Activated gamma-delta T cell (primary cell): ENCODE measurements at regions not wholly inside any gene's neighbourhood (a gene's known extent, or its start where the extent isn't known, plus 50 kb on each side); places are given as distances from the start of the nearest gene placed in this dataset.
"Not testable (repeated sequence)": the region's sequence is repeated elsewhere in the genome, so short reads cannot be mapped to it uniquely, and the experiment has no call there.

ENCODE experiments used
- DNase-seq: peaks from one replicate; lab custom pipeline; 2025; lab: John Stamatoyannopoulos, UW

DNA sequence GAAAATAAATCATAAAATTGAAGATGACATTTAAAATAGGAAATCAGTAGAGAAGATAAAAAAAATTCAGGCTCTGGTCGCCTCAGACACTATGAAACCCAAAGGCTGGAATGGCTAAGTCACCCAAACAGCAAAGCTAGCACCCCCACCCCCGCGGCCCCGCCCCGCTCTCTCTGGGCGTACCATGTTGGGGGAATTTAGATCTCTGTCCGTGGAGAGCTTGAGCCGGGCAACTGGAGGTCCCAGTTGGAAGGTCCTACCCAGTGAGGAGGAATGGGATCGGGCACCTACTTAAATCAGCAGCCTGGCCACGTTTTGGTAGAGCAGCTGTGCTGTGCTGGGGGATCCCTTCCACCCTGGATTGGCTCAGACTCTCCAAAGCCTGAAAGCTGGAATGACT is 150.6 kb upstream of the ANKRD55 start:
- DNase-seq, result no peak

DNA sequence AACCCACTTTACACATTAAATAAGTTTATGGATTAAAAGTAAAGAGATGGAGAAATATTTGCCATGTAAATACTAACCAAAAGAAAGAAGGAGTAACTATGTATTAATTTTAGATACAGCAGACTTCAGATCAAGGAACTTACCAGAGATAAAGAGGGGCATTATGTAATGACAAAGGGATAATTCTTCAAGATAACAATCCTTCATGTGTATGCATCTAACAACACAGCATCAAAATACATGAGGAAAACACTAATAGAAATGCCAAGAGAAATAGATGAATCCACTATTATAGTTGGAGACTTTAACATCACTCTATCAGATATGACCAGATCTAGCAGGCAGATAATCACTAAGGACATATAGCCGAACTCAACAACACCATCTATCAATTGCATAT is 149.8 kb upstream of the ANKRD55 start:
- DNase-seq, result no peak

DNA sequence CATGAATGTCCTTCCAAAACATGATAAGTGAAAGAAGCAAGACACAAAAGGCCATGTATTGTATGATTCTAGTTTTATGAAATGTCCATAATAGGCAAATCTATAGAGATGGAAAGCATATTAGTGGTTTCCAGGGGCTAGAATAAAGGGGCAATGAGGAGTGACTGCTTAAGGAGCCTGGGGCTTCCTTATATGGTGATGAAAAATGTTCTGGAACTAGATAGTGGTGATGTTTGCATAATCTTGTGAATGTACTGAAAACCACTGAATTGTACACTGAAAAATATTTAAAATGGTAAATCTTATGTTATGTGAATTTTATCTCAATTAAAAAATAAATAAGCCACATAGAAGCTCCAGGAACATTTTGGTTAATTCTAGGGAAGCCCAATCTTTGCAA is 144.4 kb upstream of the ANKRD55 start:
- no peak for DNase-seq

DNA sequence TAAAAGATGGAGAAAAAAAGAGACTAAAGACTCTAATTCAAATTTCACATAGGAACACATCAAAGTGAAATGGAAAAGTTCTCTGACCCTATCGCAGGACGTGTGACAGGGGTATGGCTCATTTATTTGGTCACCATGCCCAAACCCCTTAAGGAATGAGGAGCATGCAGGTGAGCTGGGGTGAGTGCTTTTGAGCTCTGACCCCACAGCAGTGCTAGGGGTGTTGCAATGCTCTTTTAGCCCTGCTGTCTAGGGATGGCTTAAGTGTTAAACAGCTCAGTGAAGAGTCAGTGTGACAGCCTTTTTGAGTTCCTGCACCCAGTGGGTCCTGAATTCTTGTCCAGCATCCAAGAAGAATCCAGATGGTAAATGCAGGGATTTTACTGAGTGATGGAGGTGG is 143.0 kb upstream of the ANKRD55 start:
- DNase-seq, result no peak

DNA sequence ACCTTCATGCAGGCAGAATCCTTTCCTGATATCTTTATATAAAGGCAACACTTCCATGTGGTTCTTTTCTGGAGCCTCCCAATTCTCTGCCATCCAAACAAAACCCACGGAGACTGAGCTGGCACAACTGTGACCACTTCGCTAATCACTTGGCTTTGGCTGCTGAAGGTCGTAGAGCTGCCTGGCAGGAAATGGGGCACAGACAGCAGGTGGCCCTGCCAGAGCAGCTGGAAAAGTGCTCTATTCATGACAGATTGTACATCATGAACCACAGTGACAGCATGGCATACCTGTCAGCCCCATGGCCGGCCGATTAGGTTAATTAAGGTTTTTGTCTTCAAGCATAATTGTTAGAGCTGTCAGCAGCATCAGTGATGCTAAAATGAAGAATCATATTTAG is 141.9 kb upstream of the ANKRD55 start:
- DNase-seq, result no peak

DNA sequence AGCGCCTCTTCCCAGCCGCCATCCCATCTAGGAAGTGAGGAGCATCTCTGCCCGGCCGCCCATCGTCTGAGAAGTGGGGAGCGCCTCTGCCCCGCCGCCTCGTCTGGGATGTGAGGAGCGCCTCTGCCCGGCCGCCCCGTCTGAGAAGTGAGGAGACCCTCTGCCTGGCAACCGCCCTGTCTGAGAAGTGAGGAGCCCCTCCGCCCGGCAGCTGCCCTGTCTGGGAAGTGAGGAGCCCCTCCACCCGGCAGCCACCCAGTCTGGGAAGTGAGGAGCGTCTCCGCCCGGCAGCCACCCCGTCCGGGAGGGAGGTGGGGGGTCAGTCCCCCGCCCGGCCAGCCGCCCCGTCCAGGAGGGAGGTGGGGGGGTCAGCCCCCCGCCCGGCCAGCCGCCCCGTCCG is 139.4 kb upstream of the ANKRD55 start:
- DNase-seq, result not testable (repeated sequence)

DNA sequence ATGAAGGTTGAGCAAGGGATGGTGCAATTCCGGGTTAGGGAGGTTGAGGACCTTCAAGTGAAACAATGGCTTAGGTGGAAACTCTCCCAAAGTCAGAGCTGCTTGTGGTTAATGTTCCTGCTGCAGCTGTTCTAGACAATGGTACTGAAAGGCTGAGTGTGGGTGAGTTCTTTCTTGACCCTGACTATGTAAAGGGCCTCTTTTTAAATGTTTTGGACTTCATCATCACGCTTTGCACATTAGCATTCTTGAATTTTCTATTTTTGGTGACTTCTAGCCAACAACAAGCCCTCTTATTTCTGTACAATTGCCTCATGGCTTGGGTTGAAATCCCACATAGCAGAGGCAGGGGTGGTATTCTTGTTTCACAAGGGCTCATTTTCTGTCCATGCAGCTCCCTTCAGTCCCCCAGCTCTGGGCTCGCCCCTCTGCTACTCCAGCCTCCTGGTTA is 136.3 kb upstream of the ANKRD55 start:
- no peak for DNase-seq

DNA sequence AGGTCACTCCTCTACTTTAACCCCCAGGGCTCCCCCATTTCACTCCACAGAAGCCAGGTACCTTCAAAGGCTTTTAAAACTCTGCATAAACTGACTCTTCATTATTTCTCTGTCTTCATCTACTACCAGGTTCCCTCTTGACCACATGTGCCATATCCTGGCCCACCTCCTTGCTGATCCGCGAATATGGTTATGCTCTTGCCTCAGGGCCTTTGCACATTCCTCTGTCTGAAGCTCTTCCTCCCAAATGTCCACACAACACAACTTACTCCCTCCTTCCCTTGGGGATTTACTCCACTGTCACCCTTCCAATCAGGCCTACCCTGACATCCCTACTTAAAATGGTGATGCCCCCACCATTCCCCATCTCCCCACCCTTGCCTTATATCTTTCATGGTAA is 134.6 kb upstream of the ANKRD55 start:
- no peak for DNase-seq

DNA sequence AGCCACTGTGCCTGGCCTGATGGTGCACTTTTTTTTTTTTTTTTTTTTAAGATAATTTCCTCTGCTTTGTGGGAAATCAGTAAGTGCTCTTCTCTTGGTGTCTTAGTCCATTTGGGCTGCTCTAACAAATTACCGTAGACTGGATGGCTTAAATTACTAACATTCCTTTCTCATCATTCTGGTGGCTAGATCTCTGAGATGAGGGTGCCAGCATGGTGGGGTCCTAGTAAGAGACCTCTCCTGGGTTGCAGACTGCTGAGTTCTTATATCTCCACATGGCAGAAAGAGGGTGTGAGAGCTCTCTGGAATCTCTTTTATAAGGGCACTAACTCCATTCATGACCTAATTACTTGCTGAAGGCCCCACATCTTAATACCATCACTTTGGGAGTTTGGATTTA is 133.9 kb upstream of the ANKRD55 start:
- DNase-seq, result no peak

DNA sequence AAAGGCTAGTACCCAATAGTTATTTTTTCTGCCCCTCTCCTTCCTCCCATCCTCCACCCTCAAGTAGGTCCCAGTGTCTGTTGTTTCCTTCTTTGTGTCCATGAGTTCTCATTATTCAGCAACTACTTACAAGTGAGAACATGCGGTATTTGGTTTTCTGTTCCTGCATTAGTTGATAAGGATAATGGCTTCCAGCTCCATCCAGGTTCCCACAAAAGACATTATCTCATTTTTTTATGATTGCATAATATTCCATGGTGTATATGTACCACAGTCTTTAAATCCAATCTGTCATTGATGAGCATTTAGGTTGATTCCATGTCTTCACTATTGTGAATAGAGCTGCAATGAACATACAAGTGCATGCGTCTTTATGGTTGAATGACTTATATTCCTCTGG is 128.3 kb upstream of the ANKRD55 start:
- no peak for DNase-seq

DNA sequence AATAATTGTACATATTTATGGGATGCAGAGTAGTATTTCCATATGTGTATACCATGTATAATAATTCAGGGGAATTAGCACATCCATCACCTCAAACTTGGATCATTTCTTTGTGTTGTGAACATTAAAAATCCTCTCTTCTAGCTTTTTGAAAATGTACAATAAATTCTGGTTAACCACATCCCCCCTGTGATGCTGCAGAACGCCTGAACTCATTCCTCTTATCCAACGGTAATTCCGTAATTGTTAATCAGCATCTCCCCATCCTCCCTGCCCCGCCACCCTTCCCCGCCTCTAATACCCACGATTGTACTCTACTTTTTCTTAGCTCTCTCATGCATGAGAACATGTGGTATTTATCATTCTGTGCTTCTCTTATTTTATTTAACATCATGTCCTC is 127.7 kb upstream of the ANKRD55 start:
- DNase-seq, result no peak

DNA sequence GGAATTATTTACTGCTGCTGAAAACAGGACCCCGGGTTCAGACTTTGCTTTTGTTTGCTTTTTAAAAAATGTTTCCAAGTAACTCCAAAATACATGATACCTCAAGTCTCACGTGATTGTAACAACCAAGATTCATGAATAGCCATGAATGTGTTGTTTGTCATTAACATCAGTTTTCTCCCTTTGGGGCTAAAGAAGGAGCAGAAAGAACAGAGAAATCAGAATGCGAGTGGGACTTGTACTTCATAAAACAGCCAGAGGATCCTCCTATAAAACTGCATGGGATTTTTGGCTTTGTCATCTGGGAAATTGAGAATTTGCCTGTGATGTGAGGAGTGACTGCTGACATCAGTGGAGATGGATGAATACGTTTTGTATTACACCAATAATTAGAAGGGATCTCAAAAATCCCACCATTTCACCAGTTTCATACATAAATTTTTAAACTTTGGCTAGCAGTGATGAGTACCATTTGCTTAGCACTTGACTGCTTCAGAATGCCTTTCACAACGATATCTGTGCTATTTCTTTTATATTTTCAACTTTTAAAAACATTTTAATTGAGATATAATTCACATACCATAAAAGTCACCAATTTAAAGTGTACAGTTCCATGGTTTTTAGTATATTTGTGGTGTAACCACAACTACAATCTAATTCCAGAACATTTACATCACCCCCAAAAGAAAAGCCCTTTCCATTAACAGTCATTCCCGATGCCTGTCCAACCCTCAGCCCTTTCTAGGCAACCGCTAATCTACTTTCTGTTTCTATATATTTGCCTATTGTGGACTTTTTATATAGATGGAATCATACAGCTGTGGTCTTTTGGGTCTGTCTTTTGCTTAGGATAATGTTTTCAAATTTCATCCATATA is 126.9 kb upstream of the ANKRD55 start:
- DNase-seq, result no peak

DNA sequence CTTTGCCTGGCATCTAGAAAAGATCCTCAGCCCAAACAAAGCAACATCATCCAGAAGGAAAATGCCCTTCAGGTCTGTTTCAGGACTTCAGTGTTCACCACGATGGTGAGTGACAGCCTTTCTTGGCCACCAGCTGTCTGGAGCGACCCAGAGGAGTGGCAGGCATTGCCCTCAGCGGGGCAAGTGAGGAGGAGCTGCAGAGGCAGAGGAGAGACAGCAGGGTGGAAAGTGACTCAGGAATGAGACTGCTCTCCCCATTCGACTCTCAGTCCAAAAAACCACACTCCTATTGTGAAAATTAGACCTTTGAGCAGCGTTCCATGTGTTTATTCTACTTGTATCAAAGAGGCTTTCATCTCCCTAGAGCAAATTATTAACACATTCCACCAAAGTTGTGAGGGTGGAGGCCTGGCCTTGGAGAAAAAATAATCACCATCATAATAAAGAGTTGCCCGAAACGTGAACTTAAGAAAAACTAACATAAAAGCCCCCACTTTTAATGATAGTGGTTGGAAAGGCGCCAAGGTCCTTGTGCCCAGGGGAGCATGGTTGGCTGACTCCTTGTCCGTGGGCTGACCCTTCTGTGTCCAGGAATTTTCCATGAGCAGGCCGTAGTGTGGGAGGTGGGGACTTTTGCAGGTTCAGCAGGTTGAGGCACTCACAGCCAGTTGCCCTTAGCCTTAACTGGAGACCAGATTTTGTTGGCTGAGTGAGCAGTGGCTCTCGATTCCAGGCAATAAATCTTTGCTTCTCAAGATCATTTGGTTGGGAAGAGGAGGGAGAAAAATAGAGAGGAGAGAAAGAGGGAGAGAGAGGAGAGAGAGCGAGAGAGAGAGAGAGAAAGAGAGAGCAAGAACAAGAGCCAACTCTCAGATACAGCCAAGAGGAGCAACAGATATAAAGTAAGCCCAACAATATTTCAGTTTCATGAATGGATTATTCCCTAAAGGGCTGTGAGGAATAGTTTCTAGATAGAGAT is 125.9 kb upstream of the ANKRD55 start:
- DNase-seq, result no peak

DNA sequence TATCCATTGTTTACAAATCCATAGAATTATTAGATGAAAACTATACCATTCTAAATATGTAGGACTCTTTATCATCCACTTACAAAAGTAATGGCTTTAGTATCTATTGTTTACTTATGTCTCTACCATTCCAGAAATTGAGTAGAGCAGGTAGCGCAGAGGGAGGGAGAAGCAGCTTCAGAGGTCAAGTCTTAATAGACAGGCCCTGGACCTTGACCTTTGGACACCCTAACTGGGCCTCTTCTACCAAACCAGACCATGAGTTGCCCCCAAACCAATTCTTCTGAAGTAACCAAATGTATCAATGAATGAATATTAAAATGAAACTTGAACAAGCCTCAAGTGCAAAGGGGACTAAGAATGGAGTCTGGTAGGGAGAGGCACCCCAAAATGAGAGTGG is 124.9 kb upstream of the ANKRD55 start:
- DNase-seq, result no peak

DNA sequence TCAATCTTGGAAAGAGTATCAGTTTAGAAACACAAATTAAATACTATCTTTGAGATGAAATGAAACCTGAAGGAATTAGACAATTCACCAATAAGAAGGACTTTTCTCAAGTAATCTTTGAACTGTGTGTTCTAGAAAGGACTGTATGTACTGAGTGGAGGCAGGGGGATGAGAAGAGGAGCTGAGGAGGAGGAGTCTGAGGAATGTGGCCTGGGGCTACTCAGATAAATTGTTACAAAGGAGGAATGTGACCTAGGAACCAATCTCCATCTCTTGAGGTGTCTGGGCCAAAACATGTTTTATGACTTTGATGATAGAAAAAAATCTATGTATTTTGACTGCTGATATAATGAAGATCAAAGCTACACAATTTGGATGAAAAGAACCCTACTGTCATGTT is 124.3 kb upstream of the ANKRD55 start:
- DNase-seq, result no peak

DNA sequence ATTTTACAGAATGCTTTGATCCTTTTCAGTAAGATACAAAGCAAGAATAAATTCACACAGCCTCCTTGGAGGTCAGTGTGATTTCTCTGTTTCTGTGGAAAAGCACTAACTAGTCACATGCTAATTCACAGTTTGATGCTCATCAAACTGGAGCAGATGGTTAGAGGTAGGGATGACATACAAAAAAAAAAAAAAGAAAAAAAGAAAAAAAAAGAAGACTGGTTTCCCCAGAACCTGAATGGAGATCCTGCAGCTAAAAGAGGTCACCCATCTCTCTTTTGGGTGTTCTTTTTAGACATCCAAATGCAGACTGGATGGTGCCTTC is 123.7 kb upstream of the ANKRD55 start:
- DNase-seq, result no peak

DNA sequence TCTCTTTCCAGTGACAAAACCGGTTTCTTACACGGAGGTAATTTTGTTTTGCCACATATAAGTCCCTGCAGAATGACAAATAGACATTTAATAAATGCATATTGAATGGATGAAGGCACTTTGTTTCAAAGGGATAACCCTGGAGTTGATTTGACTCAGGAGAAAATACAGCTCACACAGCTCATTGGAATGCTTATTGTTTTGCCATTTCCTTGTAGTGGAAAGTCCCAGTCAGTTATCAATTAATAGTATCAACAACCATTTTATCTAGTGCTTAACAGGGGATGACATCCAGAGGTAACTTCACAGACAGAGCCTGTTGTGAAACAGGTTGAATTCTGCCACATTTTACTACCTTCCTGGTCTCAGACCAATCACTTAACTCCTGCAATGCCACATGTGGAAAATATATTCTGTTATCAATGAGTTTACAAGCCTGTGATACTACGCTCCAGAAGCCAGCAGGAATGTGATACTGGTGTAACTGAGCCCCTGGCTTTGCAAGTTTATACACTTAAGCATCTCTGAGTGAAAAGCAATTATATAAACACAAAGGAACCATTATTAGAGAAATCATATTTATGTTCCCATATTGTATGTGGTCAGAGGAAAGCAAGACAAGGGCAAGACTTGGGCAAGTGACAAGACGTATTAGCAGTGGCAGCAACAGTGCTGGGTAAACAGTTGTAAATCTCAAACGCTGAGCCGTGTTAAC is 123.1 kb upstream of the ANKRD55 start:
- DNase-seq, result no peak

DNA sequence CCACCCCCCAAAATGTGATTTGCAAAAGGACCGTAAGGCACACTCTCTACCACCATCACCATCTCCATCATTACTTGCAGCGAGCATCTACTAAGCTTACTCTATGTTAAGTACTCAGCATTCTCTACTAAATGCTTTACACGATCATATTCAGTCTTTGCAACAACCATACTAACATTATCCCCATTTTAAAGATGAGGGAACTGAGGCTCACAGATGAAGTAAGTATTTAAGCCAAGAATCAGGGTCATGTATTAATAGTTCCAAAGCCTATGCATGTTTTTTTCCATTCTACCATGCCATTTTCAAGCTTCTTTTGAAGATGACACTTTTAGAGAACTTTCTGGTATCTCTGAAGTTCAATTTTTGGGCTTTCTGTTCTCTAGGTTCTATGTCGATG is 121.7 kb upstream of the ANKRD55 start:
- no peak for DNase-seq

DNA sequence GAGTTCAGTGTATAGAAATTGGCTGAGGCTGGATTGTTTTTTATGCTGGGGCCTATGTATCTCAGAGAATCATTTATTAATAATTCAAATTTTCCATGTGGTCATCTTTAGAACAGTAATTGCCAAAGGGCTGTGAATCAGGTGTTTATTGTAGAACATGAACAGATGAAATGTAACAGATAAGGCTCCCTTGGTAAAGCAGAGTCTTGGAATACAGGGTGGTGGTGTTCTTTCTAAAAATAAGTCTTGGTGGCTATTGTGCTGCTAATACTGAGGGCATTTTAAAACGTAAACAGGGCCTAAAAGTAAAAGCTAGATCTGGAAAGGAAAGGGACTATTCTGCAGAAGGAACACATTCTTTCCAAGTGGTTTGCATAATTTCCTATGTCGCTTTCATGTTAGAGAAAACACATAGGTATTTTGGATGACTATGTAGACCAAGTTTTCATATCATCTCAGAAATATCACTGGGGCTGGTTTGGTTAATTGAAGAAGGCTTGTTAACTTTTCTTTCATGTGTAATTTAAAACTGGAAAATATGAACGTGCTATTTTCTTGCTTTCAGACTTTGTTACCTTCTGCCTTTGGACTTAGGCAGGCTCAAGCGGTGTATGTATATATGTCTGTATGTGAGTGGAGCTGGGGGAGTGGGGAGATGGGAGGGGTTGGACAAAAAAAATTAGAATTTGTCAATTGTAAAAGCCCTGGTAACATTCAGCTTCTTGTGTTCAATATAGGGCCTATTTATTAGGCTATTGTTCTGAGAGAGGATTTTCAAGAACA is 119.9 kb upstream of the ANKRD55 start:
- DNase-seq, result no peak

DNA sequence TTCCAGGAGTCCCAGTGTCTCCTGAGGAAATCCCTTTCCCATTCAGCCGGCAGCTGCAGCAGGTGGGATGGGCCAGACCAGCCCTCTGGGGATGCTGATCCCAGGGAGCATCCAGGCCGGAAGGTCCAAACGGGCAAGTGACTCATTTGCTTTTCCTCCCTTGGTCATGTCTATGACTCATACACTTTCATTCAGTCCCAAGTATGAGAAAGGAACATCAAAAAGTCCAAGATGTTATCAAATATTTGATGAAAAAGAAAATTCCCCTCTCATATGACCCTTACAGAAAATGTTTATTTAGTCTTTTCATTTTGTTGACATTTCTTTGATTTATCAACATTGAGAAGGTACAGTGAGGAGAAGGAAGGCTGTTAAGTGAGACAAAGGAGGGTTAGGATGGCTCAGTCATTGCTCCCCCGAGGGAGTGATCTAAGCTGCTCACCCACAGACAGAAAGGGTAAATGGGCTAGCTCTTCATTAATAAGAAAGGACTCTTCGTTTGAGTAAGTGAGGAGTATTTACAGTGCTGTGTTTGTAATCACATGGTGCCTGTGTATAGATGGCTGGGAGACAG is 117.6 kb upstream of the ANKRD55 start:
- no peak for DNase-seq

DNA sequence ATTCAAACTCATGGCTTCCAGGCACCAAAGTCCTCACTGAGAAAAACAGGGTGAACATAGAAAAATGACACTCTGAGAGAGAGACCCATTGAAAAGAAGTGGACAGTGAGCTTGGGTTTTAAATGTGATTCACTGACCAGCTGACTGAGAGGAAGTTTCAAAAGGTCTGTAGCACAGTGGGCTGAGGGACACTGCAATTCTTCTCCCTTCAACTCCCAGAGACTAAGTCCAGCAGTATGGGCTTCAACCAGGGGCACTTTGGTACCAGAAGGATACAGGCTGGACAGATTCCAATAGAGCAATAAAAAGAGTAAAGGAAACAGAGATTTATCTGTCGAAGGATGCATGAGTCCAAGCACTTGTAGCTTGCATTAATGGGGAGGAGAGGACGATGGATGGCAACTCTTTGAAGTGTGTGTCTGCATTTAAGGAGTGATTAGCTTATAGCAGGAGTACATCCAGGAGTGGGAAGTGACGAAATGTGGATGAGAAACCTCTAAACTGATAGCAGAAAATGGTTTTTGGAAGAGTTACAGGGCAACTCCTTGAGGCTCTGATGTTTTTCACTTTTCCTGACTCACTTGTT is 117.0 kb upstream of the ANKRD55 start:
- DNase-seq, result no peak
